H9 (cell line): ENCODE measurements at regions not wholly inside any gene's neighbourhood (a gene's known extent, or its start where the extent isn't known, plus 50 kb on each side); places are given as distances from the start of the nearest gene placed in this dataset.

ENCODE experiments used
- DNase-seq: peaks from one replicate; pipeline ENCODE4 v3.0.0-alpha.2; 2017
- H2AFZ ChIP-seq: one replicate; pipeline ENCODE4 v1.6.1; 2013; ENCODE audit warnings: mild to moderate bottlenecking, low read length, control low read depth, moderate library complexity
- H2AK5ac ChIP-seq: 2 replicates; pipeline ENCODE4 v1.6.1; 2013; ENCODE audit warnings: low read length, control low read depth, mixed read lengths; ENCODE audit not compliant: insufficient read length
- H2BK120ac ChIP-seq: one replicate; pipeline ENCODE4 v1.6.1; 2013; ENCODE audit warnings: low read depth, mild to moderate bottlenecking, low read length, control low read depth, inconsistent platforms; ENCODE audit not compliant: poor library complexity, severe bottlenecking
- H2BK12ac ChIP-seq: 2 replicates; pipeline ENCODE4 v1.6.1; 2013; ENCODE audit warnings: low read length, control low read depth, mixed read lengths, low read depth; ENCODE audit not compliant: insufficient read length
- H2BK15ac ChIP-seq: 2 replicates; pipeline ENCODE4 v1.6.1; 2013; ENCODE audit warnings: low read depth, low read length, control low read depth
- H2BK20ac ChIP-seq: one replicate; pipeline ENCODE4 v1.6.1; 2013; ENCODE audit warnings: low read depth, mild to moderate bottlenecking, low read length, control low read depth, inconsistent platforms; ENCODE audit not compliant: poor library complexity, severe bottlenecking
- H2BK5ac ChIP-seq: 2 replicates; pipeline ENCODE4 v1.6.1; 2013; ENCODE audit warnings: low read length, control low read depth, mixed read lengths; ENCODE audit not compliant: insufficient read length
- H3K14ac ChIP-seq: 2 replicates; pipeline ENCODE4 v1.6.1; 2013; ENCODE audit warnings: low read length, control low read depth; ENCODE audit not compliant: insufficient read depth
- H3K18ac ChIP-seq: 2 replicates; pipeline ENCODE4 v1.6.1; 2013; ENCODE audit warnings: low read depth, mild to moderate bottlenecking, mixed read lengths, low read length, control low read depth; ENCODE audit not compliant: insufficient read length
- H3K23ac ChIP-seq: 2 replicates; pipeline ENCODE4 v1.6.1; 2013; ENCODE audit warnings: low read length, control low read depth, mixed read lengths, low read depth; ENCODE audit not compliant: insufficient read length
- H3K23me2 ChIP-seq: 2 replicates; pipeline ENCODE4 v1.6.1; 2013; ENCODE audit warnings: low read depth, mild to moderate bottlenecking, mixed read lengths, low read length, control low read depth; ENCODE audit not compliant: insufficient read length, poor library complexity, severe bottlenecking
- H3K27ac ChIP-seq: 2 replicates; pipeline ENCODE4 v1.5.1; 2013; ENCODE audit warnings: low read length, control low read depth, mixed read lengths, low read depth; ENCODE audit not compliant: insufficient read length
- H3K27me3 ChIP-seq: 2 replicates; pipeline ENCODE4 v1.6.1; 2013; ENCODE audit warnings: low read length, control low read depth, inconsistent platforms; ENCODE audit not compliant: insufficient read depth
- H3K4ac ChIP-seq: 2 replicates; pipeline ENCODE4 v1.6.1; 2013; ENCODE audit warnings: low read depth, mild to moderate bottlenecking, control low read depth, inconsistent platforms, low read length, moderate library complexity
- H3K4me1 ChIP-seq: 2 replicates; pipeline ENCODE4 v1.6.1; 2013; ENCODE audit warnings: low read length, control low read depth, inconsistent platforms; ENCODE audit not compliant: insufficient read depth
- H3K4me2 ChIP-seq: 2 replicates; pipeline ENCODE4 v1.6.1; 2013; ENCODE audit warnings: low read length, control low read depth, mixed read lengths; ENCODE audit not compliant: insufficient read length, insufficient read depth
- H3K56ac ChIP-seq: 2 replicates; pipeline ENCODE4 v1.6.1; 2013; ENCODE audit warnings: low read depth, mild to moderate bottlenecking, mixed read lengths, low read length, control low read depth; ENCODE audit not compliant: insufficient read length
- H3K79me1 ChIP-seq: 2 replicates; pipeline ENCODE4 v1.6.1; 2013; ENCODE audit warnings: low read depth, mild to moderate bottlenecking, moderate library complexity, low read length, control low read depth, inconsistent platforms; ENCODE audit not compliant: insufficient read depth, poor library complexity, severe bottlenecking
- H3K79me2 ChIP-seq: 2 replicates; pipeline ENCODE4 v1.6.1; 2013; ENCODE audit warnings: low read length, control low read depth, inconsistent platforms; ENCODE audit not compliant: insufficient read depth
- H3K9ac ChIP-seq: 2 replicates; pipeline ENCODE4 v1.6.1; 2013; ENCODE audit warnings: low read length, control low read depth, mixed read lengths; ENCODE audit not compliant: insufficient read length; ENCODE audit errors: extremely low read depth
- H3K9me3 ChIP-seq: one replicate; pipeline ENCODE4 v1.6.1; 2013; ENCODE audit warnings: low read depth, low read length, inconsistent platforms; ENCODE audit not compliant: control insufficient read depth
- H3T11ph ChIP-seq: one replicate; pipeline ENCODE4 v1.6.1; 2013; ENCODE audit warnings: mild to moderate bottlenecking, low read length, control low read depth, inconsistent platforms
- H4K20me1 ChIP-seq: one replicate; pipeline ENCODE4 v1.6.1; 2013; ENCODE audit not compliant: control insufficient read depth, insufficient read length, insufficient read depth
- H4K5ac ChIP-seq: 2 replicates; pipeline ENCODE4 v1.6.1; 2013; ENCODE audit warnings: low read depth, mild to moderate bottlenecking, mixed read lengths, low read length, control low read depth; ENCODE audit not compliant: insufficient read length
- H4K8ac ChIP-seq: replicated peaks from 2 replicates; pipeline ENCODE4 v1.6.1; 2013; ENCODE audit warnings: low read length, control low read depth, mixed read lengths, low read depth; ENCODE audit not compliant: insufficient read length
- H4K91ac ChIP-seq: 2 replicates; pipeline ENCODE4 v1.6.1; 2013; ENCODE audit warnings: low read depth, mild to moderate bottlenecking, moderate library complexity, mixed read lengths, low read length, control low read depth; ENCODE audit not compliant: insufficient read length
- H3K27ac Mint-ChIP-seq, 3 experiments: 2 replicates in 2 of 3; 3 replicates in 1 of 3; pipeline ENCODE4 v1.8.0; 2020 to 2021; ENCODE audit warnings: mixed read lengths in 3 of 3, mild to moderate bottlenecking in 1 of 3, moderate library complexity in 1 of 3
- H3K27me3 Mint-ChIP-seq: 2 replicates; pipeline ENCODE4 v1.8.0; 2021; ENCODE audit warnings: low read depth, mild to moderate bottlenecking, moderate library complexity, mixed read lengths
- H3K36me3 Mint-ChIP-seq, 3 experiments: 2 replicates in 2 of 3; 3 replicates in 1 of 3; pipeline ENCODE4 v1.8.0; 2020 to 2021; ENCODE audit warnings: low read depth in 3 of 3, mixed read lengths in 3 of 3; ENCODE audit not compliant: insufficient read depth in 1 of 3
- H3K4me1 Mint-ChIP-seq, 2 experiments: 2 replicates each; pipeline ENCODE4 v1.8.0; 2020; ENCODE audit warnings: mixed read lengths in 2 of 2
- H3K4me3 Mint-ChIP-seq, 2 experiments: 2 replicates in 1 of 2; 3 replicates in 1 of 2; pipeline ENCODE4 v1.8.0; 2020 to 2021; ENCODE audit warnings: mild to moderate bottlenecking in 2 of 2, mixed read lengths in 2 of 2, moderate library complexity in 1 of 2
- H3K9me3 Mint-ChIP-seq, 2 experiments: 2 replicates in 1 of 2; 3 replicates in 1 of 2; pipeline ENCODE4 v1.8.0; 2020; ENCODE audit warnings: mild to moderate bottlenecking in 2 of 2, mixed read lengths in 2 of 2, moderate library complexity in 1 of 2
- CTCF ChIP-seq: fragments of 200-600 bp; sonication (generic); conservative IDR thresholded peaks from 3 replicates; pipeline ENCODE4 v1.8.0; 2021; ENCODE audit warnings: antibody characterized with exemption, mild to moderate bottlenecking
- WGBS: extraction: QIAGEN DNeasy Blood & Tissue Kit; methylation state at CpG from one replicate; pipeline ENCODE4 v1.1.7; 2013; ENCODE audit warnings: missing lambda C conversion rate, low lambda C conversion rate, mixed read lengths; ENCODE audit not compliant: insufficient read length; ENCODE audit errors: extremely low coverage; 5-methylcytosine and 5-hydroxymethylcytosine counted together

GRCh38 chr13:81615031-81615430, 1274.1 kb upstream of the SPRY2 start:
- Histone ChIP-seq H4K20me1 (no peaks in the 10 kb centered on the region), H2AFZ (no peak overlapping the region), H2BK20ac (no peak overlapping the region), H4K8ac (no peak overlapping the region), H3K9me3 (no peaks in the 10 kb centered on the region), H2AK5ac (no peak overlapping the region), H2BK12ac (no peak overlapping the region), H2BK120ac (no peak overlapping the region), H3K9ac (no peak overlapping the region), H2BK15ac (no peak overlapping the region), H3K14ac (no peak overlapping the region), H4K5ac (no peak overlapping the region), H3K4me1 (no peaks in the 10 kb centered on the region), H3T11ph (no peak overlapping the region), H4K91ac (no peak overlapping the region), H3K23ac (no peak overlapping the region), H3K4ac (no peak overlapping the region), H3K27me3 (no peaks in the 10 kb centered on the region), H2BK5ac (no peak overlapping the region), H3K79me1 (no peaks in the 10 kb centered on the region), H3K79me2 (no peaks in the 10 kb centered on the region), H3K23me2 (no peaks in the 10 kb centered on the region), H3K56ac (no peak overlapping the region), H3K27ac (no peak overlapping the region), H3K18ac (no peak overlapping the region), H3K4me2 (no peak overlapping the region)
- no CpG with 5 or more reads among the region's 2 CpGs for WGBS
- no peak overlapping the region for H3K4me3 Mint-ChIP-seq
- no peak for DNase-seq
- no peaks in the 10 kb centered on the region for H3K4me1 Mint-ChIP-seq
- H3K9me3 Mint-ChIP-seq = no peaks in the 10 kb centered on the region; a peak in 2 of 5 replicates
- no peak for TF ChIP-seq CTCF
- H3K27ac Mint-ChIP-seq = no peak overlapping the region
- H3K27me3 Mint-ChIP-seq = no peaks in the 10 kb centered on the region
- peaks cover 0 to 8% (median 0%) of the 10 kb centered on the region in 3 experiments; a peak in 2 of 7 replicates for H3K36me3 Mint-ChIP-seq
